GM21390 (cell line): ENCODE measurements at regions not wholly inside any gene's neighbourhood (a gene's known extent, or its start where the extent isn't known, plus 50 kb on each side); places are given as distances from the start of the nearest gene placed in this dataset.

ENCODE experiments used
- ATAC-seq: cut with Tn5 transposase; IDR thresholded peaks from one replicate; pipeline ENCODE4 v1.9.1; 2021; ENCODE audit not compliant: unreplicated experiment

DNA sequence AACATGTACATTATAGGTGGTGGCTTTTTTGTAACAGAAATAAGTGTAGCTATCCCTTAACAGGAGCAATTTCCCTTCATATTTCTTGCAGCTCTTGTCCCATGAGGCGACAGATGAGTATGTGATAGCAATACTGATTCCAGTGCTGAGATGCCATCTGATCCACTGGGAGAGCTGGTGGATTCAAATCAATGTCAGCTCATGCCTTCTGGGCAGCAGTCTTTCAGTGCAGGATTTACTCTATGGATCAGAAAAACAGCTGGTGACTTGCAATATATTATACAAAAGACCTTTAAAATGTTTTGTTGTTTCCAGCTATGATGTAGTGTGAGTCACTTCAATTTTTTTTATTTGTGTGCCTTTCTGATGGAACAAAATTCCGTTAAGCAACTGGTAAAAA is 259.9 kb upstream of the SASH1 start:
- no peak for ATAC-seq

DNA sequence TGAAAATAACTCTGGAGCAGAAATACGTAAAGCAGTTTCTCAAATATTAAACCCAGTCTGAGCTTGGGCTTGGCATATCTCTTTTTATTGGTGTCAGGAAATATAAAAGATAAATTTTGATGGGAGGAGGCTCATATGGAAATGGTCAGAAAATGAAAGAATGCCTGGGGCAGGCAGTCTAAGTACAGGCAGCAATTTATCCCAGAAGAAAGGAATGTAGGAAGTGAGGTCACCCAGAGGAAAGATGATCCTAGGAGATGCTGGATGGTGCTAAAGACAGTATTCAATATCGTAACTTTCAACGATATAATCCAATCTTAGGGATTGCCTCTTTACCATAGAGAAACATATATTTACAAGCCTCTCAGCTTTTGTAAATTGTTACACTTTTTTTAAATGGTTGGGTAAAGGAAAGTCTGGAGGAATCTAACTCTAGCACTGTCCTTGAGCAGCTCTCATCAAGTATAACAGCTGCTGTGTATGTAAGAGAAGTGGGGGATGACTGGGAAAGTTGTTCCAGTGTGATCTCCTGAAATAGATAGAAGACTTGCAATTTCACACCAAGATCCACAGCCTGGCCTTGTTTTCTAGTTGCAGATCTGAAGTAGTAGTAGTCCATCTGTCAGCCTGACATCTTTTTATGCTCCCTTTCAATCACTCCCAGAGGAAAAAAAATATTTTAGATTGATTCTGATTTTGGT is 256.9 kb upstream of the SASH1 start:
- no peak for ATAC-seq

DNA sequence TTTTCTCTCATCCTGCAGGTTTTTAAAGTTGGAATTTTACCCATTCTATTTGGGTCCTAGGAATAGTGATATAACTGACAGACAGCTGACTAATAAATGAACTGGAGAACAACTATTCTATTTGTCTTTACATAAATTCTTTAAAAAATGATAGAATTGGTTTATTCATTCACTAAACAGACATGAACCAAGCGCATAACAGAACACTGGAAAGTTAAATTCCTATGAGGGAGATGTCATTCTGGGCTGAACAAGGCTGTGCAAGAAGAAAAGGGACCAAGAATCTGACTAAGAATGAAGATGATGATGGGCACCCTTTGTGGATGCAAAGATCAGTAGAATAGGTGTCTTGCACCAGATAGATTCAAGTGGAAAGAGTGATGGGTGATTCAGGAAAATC is 256.3 kb upstream of the SASH1 start:
- no peak for ATAC-seq

DNA sequence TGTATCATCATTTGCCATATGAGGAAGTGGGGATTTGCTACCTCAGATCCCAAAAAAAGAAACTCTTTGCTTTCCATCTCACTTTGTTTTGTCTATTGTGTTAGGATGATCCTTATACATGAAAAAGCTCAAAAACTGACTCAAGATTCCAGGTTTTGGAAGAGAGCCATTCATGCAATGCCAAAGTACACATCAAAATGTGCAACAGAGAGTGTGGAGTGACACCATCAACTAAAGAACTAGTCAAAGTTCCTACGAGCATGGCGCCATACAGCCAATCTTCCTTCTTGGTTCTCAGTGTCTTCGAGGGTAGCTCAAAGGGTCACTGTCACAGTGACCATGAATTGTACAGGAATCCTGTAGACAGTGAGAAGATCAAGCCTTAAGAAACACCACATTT is 255.8 kb upstream of the SASH1 start:
- ATAC-seq: no peak

DNA sequence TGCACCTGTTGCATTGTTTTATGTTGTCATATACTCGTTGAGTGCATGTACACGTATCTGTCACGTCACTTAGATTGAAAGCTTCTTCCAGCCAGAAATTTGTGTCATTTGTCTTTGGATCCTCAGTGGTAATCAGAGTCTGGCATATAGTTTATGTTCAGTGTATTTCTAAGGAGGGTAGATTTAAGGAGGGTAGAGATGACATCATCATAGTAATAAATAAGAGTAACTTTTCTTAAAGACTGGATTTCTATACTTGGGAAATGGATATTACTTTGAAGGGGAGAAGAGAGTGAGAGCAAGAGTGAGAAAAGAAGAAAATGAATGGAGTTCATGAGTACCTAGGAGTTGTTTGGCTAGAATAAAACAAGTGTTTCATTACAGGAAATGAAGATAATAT is 255.0 kb upstream of the SASH1 start:
- no peak for ATAC-seq

DNA sequence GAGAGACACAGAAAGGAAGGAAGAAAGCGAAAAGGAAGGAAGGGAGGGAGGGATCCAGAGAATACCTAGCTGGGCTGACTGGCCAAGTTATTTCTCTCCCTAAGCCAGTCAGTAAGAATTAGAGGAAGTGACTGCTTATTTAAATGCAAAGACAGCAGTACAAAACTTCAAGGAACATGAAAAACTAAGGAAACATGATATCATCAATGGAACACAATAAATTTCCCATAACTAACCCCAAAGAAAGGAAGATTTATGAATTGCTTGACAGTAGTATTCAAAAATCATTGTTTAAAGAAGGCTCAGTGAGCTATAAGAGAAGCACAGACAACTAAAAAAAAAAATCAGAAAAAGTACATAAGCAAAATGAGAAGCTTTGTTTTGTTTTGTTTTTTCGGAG is 252.3 kb upstream of the SASH1 start:
- ATAC-seq: no peak

DNA sequence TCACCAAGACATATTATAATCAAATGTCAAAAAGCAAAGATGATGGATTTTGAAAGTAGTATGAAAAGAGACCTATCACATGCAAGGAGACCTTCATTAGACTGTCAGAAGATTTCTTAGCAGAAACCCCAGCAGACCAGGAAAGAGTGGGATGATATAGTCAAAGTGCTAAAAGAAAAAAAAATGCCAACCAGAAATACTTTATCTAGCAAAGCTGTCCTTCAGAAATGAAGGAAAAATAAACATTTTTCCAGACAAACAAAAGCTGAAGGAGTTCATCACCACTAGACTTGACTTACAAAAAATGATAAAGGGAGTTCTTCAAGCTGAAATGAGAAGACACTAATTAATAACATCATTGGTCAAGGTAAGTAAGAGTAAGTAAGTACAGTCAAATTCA is 251.2 kb upstream of the SASH1 start:
- no peak for ATAC-seq

DNA sequence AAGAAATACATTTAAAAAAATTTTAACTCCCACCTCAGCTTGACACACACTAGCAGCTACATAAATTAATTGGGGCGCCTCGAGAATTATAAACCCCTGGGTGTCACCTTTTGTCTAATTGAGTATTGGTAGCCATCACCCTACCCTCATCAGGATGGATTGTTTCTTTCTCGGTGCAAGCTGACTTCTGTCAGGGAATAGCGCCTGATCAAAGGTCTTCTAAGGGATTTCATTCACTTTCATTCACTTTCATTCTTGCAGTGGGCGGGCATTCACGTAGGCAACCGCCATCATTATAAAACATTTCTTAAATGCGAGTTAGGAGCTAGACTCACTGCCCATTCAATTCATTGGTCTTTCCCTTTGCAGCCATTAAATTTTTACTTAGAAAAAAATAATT is 239.2 kb upstream of the SASH1 start:
- no peak for ATAC-seq

DNA sequence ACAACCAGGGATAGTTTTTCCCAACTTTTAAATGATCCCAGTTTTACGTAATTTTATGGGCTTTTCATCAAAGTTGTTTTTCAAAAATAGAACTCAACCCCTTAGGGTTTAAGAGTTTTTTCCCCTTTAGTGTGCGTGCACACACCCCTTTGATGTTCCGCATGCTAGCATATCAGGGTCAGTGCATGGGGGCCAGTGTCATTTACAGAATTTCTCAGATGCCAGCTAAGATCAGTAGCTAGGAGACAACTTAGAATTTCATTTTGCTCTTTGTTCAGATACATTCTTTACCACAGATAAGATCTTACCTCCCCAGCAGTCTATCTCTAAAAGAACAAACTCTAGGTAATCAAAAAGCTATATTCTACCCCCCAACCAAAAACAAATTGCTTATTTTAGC is 238.5 kb upstream of the SASH1 start:
- no peak for ATAC-seq

DNA sequence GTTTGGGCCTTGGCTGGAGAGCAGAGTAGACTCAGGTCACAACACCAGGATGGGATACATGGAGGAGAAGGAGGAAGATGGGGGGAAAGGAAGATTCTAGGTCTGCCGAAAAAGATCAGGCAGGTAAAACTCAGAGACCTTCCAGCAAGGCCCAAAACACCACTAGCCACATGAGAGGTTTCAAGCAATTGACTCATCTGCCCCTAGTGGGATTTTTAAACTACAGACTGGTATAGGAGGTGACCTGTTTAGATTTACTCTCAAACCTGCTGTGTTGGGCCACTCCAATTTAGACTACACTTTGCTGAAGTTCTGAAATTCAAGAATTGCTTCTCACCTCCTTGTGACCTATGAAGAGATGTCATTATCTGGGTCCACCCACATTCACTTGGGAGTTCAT is 236.9 kb upstream of the SASH1 start:
- ATAC-seq: no peak

DNA sequence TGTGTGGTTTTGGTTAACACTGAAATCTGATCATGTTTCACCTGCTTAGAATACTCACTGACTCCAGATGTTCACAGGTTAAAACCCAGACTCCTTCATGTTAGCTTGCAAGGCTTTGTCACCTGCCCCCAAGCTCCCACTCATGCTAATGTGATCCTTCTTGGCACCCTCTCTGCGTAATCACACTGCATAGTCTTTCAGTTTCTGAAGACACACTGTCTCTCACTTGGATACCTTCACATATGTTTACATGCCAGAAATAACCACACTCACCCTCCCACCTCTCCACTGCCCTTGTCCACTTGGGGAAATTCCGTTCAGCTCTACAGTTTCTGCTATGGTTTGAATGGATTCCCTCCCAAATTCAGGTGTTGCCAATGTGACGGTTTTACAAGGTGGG is 234.7 kb upstream of the SASH1 start:
- ATAC-seq: no peak

DNA sequence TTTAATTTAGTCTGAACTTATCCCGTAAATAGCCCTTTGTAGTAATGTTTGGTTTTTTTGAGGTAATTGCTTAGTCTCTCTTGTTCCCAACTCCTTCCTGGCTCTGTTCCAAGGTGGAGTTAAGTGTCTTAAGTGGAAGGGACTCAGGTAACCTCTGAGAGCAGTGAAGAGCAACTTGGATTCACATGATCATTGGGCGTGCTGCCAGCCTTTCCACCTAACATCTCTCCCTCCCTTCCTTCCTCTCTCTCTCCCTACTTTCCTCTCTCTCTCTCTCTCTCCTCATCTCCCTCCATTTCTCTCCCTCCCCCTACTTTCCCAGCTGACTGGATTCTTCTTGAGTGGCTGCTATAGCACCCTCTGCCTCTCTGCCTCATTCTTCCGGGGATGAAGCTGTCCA is 232.9 kb upstream of the SASH1 start:
- ATAC-seq: no peak

DNA sequence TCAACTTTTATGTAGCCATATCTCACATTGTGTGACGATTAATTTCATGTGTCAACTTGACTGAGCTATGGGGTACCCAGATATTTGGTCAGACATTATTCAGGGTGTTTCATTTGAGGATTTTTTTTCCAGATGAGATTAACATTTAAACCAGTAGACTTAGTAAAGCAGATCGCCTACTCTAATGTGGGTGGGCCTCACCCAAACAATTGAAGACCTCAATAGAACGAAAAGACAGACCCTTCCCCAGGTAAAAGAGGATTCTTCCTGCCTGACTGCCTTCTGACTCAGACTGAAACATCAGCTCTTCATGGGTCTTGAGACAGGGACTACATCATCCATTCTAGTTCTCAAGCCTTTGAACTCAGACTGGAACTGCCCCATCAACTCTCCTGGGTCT is 231.7 kb upstream of the SASH1 start:
- ATAC-seq: no peak

DNA sequence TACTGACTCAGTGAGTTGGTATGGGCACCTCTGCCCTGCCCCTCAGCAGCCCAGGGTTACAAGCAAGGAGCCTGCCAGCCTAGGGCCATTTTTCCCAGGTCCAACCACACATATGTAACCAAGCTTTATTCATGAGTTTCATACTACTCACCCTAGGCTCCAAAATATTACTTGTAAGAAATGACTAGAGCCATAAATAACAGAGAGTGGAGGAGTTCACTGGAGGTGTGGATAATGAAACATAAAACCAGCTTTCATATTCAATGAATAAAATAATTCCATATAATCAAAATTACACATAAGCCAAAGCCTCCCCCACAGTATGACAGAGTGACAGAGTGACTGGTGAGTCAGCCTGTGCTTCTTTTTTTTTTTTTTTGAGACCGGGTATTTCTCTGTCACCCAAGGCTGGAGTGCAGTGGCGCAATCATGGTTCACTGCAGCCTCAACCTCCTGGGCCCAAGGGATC is 229.8 kb upstream of the SASH1 start:
- ATAC-seq: no peak

DNA sequence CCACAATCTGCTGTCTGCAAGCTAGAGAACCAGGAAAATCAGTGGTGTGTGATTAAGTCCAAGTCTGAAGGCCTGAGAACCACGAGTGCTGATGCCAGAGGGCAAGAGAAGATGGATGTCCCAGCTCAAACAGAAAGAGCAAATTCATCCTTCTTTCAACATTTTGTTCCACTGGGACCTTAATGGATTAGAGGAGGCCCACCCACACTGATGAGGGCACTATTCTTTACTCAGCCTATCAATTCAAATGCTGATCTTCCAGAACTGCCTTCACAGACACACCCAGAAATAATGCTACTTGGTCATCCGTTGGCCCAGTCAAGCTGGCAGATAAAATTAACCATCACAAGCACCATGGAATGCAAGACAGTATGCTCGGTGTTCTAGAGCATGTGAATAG is 226.6 kb upstream of the SASH1 start:
- ATAC-seq: no peak

DNA sequence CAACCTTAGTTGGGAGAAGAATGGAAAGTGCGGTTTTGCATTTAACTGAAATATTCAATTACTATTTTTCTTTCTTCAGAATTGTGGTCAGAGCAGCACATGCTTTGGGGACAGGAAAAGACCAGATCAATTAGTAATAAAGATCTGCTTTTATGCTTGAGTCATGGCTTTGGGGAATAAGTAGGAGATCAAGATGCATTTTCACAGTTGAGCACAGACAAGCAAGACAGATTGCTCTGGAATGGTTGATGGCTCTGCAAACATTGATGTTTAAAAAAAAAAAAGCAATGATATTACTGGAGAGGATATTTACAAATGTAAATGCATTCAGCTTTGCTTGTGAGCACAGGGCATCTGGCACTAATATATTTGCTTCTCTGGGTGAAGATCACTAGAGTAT is 224.4 kb upstream of the SASH1 start:
- ATAC-seq: no peak

DNA sequence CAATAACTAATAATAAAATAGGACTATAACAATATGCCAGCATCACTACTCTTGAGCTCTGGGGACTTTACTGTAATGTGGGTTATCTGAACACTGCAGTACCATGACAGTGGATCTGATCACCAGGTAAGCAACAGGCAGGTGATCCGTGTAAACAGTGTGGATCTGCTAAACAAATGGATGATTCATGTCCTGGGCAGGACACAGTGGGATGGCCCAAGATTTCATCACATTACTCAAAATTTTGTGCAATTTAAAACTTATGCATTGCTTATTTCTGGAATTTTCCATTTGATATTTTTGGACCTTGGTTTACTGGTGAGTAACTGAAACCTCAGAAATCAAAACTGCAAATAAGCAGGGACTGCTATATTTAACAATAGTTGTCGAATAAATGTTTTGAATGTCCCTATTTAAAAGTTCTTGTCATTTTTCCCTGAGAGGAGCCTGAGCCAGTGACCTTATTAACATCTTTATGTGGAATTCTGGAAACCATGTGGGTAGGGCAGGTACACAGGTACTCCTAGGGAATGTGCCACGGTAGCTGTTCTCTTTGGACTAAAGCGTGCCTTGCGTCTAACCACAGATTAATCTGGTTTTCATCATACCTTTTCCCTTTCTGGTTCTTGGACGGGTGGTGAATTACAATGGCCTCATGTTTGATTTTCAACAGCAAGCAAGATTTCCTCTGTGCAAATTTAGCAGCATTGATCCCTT is 214.5 kb upstream of the SASH1 start:
- no peak for ATAC-seq

DNA sequence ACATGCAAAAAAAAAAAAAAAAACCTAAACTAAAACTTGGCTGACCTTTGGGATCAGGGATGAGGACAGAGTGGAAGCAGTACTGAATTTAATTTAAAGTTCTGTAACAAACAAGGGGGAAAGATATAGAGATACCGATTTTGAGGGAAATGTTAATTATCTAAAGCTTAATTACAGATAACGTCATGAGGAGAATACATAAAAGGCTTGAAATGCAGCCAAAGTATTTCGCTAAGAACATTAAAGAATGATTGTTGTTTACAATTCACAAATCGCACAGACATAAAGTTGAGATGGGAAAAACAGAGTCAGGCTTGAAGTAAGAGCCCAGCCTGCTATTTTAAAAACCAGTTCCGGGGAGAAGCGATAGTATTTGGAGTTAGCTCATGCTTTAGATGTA is 208.0 kb upstream of the SASH1 start:
- ATAC-seq: no peak

DNA sequence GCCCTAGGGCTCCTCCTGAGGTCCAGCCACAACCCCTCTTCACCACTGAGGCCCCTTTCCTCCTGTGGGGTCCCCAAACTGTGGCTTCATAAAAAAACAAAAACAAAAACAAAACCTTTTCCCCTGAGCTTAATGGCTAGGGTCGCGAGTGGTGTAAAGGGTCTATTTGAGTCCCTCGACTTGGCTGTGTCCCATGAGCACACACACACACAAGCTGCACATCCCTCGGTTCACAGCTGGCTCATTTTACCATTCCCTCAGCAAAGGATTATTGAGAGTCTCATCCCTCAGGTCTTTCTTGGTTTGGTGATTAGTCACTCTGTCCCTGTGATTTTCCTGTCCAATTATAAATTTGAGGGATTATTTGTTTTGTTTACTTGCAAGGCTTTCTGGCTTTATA is 206.1 kb upstream of the SASH1 start:
- ATAC-seq: no peak

DNA sequence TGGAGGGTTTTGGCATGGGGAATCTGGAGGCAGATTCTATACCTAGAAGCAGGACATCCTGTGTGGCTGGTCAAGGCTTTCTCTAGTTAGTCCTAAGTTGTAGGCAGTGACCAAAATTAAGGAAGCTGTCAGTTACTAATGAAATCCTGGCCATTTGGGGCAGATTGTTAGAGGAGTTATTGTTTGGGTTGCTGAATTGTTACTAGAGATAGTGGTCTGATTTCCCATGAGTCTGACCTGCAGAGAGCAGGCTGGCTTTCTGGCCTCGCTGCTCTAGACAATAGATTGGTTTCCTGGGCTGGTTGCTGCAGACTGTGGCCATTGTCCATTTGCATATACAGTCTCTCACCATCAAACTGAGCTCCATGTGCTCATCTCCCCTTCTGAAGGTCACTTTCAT is 205.0 kb upstream of the SASH1 start:
- no peak for ATAC-seq

DNA sequence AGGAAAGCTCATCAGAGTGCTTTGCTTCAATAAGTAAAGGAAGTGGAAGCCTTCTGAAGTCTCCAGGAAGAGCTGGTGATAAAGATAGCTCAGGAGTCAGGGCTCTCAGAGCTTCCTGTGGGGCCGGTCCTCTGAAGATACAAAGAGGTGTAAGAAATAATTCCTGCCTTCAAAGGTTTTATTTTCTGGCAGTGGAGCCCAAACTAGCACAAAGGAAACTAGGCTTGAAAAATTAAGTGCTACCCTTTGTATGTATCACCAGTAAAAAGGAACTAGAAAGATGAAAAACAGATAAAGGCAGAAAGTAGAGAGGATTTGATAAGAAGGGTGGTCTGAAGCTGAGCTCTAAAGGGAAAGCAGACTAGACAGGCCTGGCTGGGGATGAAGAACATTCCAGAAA is 204.1 kb upstream of the SASH1 start:
- no peak for ATAC-seq

DNA sequence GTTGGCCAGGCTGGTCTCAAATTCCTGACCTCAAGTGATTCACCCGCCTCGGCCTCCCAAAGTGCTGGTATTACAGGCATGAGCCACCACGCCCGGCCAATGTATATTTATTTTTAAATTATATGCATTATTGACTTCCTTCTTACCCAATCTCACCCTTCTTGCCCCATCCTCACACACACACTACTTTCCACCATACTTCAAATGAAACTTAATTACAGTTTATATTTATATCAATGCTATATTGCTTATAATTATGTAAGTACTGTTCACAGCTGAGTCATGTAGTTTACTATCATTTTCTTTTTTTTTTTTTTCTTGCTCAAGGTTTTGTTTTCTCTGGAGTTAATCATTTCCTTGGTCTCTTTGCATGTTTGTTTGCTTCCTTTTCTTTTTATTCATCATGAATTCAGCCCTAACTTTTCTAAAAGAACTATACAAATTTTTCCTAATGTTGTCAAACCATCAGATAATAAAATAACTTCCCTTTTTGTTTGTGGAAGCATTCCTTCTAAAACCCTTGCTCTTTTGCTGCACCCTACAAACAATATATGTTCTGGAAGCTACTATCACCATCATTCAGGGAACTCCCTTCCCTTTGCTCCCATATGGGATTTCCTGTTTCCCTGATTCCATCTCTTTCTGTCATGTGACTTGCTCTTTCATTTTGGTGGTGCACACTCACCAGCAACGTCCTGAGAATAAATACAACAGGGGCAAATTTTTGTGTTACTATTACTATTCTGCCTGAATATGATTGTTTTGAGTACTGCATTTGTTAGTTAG is 201.7 kb upstream of the SASH1 start:
- no peak for ATAC-seq
